ENCODE measurements at regions not wholly inside any gene's neighbourhood (a gene's known extent, or its start where the extent isn't known, plus 50 kb on each side); places are given as distances from the start of the nearest gene placed in this dataset.

GRCh38 chr7:156344595-156344994 is 296.0 kb upstream of the RNF32 start:
- ChIA-PET POLR2A (no interaction called here), CTCF (no interaction called here)
- Histone ChIP-seq H3K27ac (no peak overlapping the region), H3K4me1 (no peaks in the 10 kb centered on the region), H3K4me3 (no peak overlapping the region), H3K9me3 (no peaks in the 10 kb centered on the region), H3K4me2 (no peak overlapping the region)
- ATAC-seq (no peak), DNase-seq (ENCODE audit: low read depth in 1 of 2, low spot score in 1 of 2) (no peak), FAIRE-seq (no peak)
- TF ChIP-seq FOXS1 (CRISPR knock-in tag; IDR thresholded peaks at IDR 0.05) (no peak), NR3C1 (IDR thresholded peaks at IDR 0.05) (no peak), CEBPB (IDR thresholded peaks at IDR 0.05) (no peak), ZC3H11A (IDR thresholded peaks at IDR 0.05) (no peak), CBX8 (IDR thresholded peaks at IDR 0.05) (no peak), ZSCAN20 (CRISPR knock-in tag; IDR thresholded peaks at IDR 0.05) (no peak), FOSB (CRISPR knock-in tag; IDR thresholded peaks at IDR 0.05) (no peak), GATA3 (IDR thresholded peaks at IDR 0.05; ENCODE audit: borderline replicate concordance) (no peak), KDM5A (IDR thresholded peaks at IDR 0.05) (no peak), RAD21 (conservative IDR thresholded peaks at IDR 0.05 in 1 of 2, IDR thresholded peaks at IDR 0.05 in 1 of 2) (no peak), CHD4 (IDR thresholded peaks at IDR 0.05; ENCODE audit: borderline replicate concordance) (no peak), MAZ (IDR thresholded peaks at IDR 0.05; ENCODE audit: borderline replicate concordance, low read depth, low read length) (no peak), POLR2A (IDR thresholded peaks at IDR 0.05; ENCODE audit: low read length) (no peak), HDAC2 (IDR thresholded peaks at IDR 0.05) (no peak), RNF2 (IDR thresholded peaks at IDR 0.05; ENCODE audit: borderline replicate concordance, low read depth) (no peak), KDM1A (IDR thresholded peaks at IDR 0.05; ENCODE audit: low read depth) (no peak), CBX2 (IDR thresholded peaks at IDR 0.05; ENCODE audit: borderline replicate concordance, low read depth) (no peak), ZNF302 (CRISPR knock-in tag; IDR thresholded peaks at IDR 0.05) (no peak)
- TF ChIP-seq, protein P1, sequence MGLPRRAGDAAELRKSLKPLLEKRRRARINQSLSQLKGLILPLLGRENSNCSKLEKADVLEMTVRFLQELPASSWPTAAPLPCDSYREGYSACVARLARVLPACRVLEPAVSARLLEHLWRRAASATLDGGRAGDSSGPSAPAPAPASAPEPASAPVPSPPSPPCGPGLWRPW (IDR thresholded peaks at IDR 0.05): no peak
- TF ChIP-seq, protein P2, sequence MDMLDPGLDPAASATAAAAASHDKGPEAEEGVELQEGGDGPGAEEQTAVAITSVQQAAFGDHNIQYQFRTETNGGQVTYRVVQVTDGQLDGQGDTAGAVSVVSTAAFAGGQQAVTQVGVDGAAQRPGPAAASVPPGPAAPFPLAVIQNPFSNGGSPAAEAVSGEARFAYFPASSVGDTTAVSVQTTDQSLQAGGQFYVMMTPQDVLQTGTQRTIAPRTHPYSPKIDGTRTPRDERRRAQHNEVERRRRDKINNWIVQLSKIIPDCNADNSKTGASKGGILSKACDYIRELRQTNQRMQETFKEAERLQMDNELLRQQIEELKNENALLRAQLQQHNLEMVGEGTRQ (IDR thresholded peaks at IDR 0.05): no peak
- 58% methylated on average over 3 of the region's 3 CpGs for WGBS (ENCODE audit: missing lambda C conversion rate)

GRCh38 chr7:156334636-156335035 is 305.9 kb upstream of the RNF32 start:
- H3K27ac ChIP-seq: no peak overlapping the region
- ChIA-PET POLR2A (no interaction called here), CTCF (no interaction called here)
- DNase-seq (ENCODE audit: low read depth in 1 of 2, low spot score in 1 of 2): no peak
- WGBS (ENCODE audit: missing lambda C conversion rate): 28% methylated on average over 4 of the region's 5 CpGs
- no peak for TF ChIP-seq CHD4 (IDR thresholded peaks at IDR 0.05; ENCODE audit: borderline replicate concordance)
- TF ChIP-seq NR3C1 (IDR thresholded peaks at IDR 0.05): no peak
- TF ChIP-seq RNF2 (IDR thresholded peaks at IDR 0.05; ENCODE audit: borderline replicate concordance, low read depth): no peak
- no peak for TF ChIP-seq ZSCAN20 (CRISPR knock-in tag; IDR thresholded peaks at IDR 0.05)
- TF ChIP-seq, protein P3, sequence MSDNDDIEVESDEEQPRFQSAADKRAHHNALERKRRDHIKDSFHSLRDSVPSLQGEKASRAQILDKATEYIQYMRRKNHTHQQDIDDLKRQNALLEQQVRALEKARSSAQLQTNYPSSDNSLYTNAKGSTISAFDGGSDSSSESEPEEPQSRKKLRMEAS (IDR thresholded peaks at IDR 0.05): no peak
- TF ChIP-seq, protein P2 (IDR thresholded peaks at IDR 0.05): no peak
- TF ChIP-seq, protein P4, sequence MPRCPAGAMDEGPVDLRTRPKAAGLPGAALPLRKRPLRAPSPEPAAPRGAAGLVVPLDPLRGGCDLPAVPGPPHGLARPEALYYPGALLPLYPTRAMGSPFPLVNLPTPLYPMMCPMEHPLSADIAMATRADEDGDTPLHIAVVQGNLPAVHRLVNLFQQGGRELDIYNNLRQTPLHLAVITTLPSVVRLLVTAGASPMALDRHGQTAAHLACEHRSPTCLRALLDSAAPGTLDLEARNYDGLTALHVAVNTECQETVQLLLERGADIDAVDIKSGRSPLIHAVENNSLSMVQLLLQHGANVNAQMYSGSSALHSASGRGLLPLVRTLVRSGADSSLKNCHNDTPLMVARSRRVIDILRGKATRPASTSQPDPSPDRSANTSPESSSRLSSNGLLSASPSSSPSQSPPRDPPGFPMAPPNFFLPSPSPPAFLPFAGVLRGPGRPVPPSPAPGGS (IDR thresholded peaks at IDR 0.05): no peak
- TF ChIP-seq TP53 (CRISPR knock-in tag; IDR thresholded peaks at IDR 0.05): no peak
- H3K4me2 ChIP-seq: no peak overlapping the region
- ATAC-seq: peak in 1 of 2 experiments; percentile 24; a peak in 3 of 6 replicates
- no peak overlapping the region for H3K4me3 ChIP-seq
- FAIRE-seq: no peak
- no peaks in the 10 kb centered on the region for H3K4me1 ChIP-seq
- H3K9me3 ChIP-seq: no peaks in the 10 kb centered on the region; the same call in 2 of the 3 replicates
